ENCODE measurements at regions not wholly inside any gene's neighbourhood (a gene's known extent, or its start where the extent isn't known, plus 50 kb on each side); places are given as distances from the start of the nearest gene placed in this dataset.

GRCh38 chr2:6770006-6770405, 95.7 kb downstream of the CMPK2 start:
- TF ChIP-seq, protein P1, sequence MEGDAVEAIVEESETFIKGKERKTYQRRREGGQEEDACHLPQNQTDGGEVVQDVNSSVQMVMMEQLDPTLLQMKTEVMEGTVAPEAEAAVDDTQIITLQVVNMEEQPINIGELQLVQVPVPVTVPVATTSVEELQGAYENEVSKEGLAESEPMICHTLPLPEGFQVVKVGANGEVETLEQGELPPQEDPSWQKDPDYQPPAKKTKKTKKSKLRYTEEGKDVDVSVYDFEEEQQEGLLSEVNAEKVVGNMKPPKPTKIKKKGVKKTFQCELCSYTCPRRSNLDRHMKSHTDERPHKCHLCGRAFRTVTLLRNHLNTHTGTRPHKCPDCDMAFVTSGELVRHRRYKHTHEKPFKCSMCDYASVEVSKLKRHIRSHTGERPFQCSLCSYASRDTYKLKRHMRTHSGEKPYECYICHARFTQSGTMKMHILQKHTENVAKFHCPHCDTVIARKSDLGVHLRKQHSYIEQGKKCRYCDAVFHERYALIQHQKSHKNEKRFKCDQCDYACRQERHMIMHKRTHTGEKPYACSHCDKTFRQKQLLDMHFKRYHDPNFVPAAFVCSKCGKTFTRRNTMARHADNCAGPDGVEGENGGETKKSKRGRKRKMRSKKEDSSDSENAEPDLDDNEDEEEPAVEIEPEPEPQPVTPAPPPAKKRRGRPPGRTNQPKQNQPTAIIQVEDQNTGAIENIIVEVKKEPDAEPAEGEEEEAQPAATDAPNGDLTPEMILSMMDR (IDR thresholded peaks at IDR 0.05): no peak
- TF ChIP-seq SIN3A (IDR thresholded peaks at IDR 0.05; ENCODE audit: borderline replicate concordance, low read depth, low read length) (no peak), MAX (IDR thresholded peaks at IDR 0.05; ENCODE audit: low read depth) (no peak), EZH2phosphoT487 (IDR thresholded peaks at IDR 0.05; ENCODE audit: borderline replicate concordance, low read depth) (no peak), RFX5 (IDR thresholded peaks at IDR 0.05; ENCODE audit: low read length) (no peak), RAD21 (IDR thresholded peaks at IDR 0.05; ENCODE audit: low read length) (no peak), RCOR1 (IDR thresholded peaks at IDR 0.05; ENCODE audit: low read length) (no peak), YY1 (IDR thresholded peaks at IDR 0.05; ENCODE audit: low read depth) (no peak), USF2 (IDR thresholded peaks at IDR 0.05; ENCODE audit: borderline replicate concordance, low read depth, low read length) (no peak), GATA2 (CRISPR knock-in tag; IDR thresholded peaks at IDR 0.05) (no peak), NRF1 (IDR thresholded peaks at IDR 0.05; ENCODE audit: low read depth, low read length) (no peak), TAF1 (IDR thresholded peaks at IDR 0.05; ENCODE audit: borderline replicate concordance, low read depth, low read length) (no peak), IRF3 (IDR thresholded peaks at IDR 0.05; ENCODE audit: low read depth, low read length) (no peak)
- TF ChIP-seq, protein P2, sequence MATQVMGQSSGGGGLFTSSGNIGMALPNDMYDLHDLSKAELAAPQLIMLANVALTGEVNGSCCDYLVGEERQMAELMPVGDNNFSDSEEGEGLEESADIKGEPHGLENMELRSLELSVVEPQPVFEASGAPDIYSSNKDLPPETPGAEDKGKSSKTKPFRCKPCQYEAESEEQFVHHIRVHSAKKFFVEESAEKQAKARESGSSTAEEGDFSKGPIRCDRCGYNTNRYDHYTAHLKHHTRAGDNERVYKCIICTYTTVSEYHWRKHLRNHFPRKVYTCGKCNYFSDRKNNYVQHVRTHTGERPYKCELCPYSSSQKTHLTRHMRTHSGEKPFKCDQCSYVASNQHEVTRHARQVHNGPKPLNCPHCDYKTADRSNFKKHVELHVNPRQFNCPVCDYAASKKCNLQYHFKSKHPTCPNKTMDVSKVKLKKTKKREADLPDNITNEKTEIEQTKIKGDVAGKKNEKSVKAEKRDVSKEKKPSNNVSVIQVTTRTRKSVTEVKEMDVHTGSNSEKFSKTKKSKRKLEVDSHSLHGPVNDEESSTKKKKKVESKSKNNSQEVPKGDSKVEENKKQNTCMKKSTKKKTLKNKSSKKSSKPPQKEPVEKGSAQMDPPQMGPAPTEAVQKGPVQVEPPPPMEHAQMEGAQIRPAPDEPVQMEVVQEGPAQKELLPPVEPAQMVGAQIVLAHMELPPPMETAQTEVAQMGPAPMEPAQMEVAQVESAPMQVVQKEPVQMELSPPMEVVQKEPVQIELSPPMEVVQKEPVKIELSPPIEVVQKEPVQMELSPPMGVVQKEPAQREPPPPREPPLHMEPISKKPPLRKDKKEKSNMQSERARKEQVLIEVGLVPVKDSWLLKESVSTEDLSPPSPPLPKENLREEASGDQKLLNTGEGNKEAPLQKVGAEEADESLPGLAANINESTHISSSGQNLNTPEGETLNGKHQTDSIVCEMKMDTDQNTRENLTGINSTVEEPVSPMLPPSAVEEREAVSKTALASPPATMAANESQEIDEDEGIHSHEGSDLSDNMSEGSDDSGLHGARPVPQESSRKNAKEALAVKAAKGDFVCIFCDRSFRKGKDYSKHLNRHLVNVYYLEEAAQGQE (IDR thresholded peaks at IDR 0.05; ENCODE audit: low read depth, low read length): no peak

All from SK-N-SH (cell line).